Pulmonary artery endothelial cell (primary cell): ENCODE measurements at regions not wholly inside any gene's neighbourhood (a gene's known extent, or its start where the extent isn't known, plus 50 kb on each side); places are given as distances from the start of the nearest gene placed in this dataset.
"Not testable (repeated sequence)": the region's sequence is repeated elsewhere in the genome, so short reads cannot be mapped to it uniquely, and the experiment has no call there.

ENCODE experiments used
- DNase-seq: peaks from one replicate; pipeline ENCODE4 v3.0.0-alpha.2; 2011; ENCODE audit warnings: low read depth, low spot score

DNA sequence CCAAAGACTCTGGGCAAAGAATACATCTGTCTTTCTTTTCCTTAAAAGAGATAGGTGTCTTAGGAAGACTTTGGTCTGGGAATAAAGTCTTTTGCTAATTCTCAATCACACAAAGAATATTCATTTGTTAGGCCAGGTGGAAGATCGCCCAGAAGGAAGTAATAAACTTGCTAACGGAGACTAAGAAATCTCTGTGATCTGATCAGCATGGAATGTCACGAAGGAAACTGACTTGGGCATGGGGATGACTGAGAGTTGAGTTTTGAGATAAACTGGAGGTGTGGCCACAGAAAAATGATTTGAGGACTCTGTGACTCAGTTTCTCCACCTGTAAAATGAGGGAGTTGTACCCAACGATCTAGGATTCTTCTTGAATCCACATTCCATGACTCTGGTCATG, 161.1 kb upstream of the SVIL start:
- DNase-seq, result no peak

DNA sequence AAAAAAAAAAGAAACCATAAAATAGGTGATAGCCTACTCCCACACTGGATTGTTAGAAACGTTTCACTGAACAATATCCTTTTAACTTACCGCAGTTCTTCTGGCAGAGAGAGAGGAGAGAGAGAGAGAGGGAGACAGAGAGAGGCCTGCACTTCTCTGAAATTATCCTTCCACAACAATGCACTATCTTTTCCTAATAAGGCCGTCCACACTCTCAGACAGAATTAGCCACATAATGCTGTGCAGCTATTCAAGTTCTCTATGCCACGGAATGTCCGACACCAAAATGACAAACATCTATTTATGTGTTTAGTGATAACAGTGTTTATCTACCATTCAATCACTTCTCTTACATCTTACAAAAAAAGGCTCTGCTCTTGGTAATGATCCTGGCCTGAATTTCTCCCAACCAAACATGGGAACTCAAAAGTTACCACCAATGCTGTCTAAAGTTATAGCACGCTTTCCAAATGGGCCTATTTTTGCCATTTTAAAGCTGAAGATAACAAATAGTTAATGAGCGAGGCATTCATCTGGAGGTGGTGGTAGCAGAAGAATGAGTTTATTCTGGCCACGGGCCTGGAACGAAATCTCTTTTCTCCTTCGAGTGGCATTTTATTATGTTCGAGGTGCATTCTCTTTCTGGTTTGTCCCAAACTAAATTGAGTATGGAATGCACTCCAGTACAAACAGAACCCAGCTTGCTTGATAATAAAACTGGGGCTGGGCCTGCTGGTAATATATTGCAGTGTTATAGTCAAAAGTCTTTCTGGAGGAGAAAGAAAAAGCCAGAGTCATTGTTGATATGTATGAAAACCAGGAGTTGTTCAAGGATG, 160.2 kb upstream of the SVIL start:
- DNase-seq, result no peak

DNA sequence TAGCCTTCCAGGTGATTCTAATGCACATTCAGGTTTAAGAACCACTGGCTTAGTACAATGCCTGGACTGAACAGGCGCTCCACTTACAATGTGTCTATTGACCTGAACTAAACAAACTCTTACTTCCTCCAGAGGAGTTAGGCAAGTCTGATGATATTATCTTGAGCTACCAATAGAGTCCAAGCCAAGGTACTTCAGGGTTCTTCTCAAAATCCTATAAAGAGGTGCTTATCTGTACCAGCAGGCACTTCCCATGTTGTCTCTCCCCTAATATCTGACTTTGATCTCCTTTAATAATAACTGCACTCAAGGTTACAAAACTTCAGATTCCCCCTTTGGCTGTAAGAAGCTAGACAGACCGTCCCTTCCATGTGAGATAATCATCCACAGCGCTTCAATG, 157.0 kb upstream of the SVIL start:
- no peak for DNase-seq

DNA sequence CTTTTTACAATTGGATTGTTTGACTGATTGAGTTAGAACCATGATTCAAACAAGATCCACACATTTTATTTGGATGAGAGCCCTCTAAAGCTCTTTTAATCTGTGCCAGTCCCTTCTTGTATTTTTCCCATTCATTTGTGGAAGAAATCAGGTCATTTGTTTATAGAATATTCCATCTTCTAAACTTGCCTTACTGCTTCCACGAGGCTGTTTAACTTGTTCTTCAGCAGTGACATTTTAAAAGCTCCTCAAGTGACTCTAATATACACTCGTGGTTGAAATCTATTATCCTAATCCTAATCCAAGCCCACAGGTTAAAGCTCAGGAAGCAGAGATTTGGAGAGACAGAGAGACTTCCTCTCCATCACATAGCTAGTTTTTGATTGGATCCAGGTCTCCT, 155.4 kb upstream of the SVIL start:
- DNase-seq, result no peak

DNA sequence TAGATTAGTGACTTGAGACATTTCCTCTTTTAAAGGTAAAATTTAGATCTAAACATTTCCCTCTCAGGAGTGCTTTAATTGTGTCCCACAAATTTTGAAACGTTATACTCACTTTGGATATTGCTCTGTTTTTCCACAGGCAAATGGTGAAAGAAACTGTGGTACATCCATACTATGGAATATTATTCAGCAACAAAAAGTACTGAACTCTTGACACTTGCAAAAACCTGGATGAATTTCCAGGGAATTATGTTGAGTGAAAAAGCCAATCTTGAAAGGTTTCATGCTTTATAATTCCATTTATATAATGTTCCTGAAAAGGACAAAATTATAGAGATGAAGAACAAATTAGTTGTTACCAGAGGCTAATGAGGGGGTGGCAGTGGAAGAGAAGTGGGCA, 153.3 kb upstream of the SVIL start:
- no peak for DNase-seq

GRCh38 chr10:29785701-29786100, 150.9 kb upstream of the SVIL start:
- DNase-seq, result no peak

DNA sequence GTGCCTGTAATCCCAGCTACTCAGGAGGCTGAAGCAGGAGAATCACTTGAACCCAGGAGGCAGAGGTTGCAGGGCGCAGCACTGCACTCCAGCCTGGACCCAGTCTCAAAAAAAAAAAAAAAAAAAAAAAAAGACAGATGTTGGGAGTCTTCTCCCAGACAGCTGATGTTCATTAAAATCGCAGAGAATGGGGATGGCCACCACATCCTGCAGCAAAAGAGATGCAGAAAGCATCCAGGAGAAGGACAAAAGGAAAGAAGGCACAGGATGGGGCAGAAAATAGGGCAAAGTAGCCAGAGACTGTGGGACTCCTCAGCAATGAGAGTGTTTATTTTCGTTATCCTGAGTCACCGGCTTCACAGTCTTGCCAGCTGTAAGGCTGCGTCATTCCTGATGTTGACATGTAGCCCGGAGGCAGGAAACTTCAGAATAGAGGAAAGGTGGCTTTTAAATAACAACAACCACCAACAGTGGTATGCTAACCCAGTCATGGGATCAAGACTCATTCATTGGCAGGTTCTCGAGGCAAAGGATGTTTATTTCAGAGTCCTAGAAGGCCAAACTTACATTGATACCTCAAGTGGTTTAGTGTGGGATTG, 149.5 kb upstream of the SVIL start:
- DNase-seq, result peak; percentile 99

DNA sequence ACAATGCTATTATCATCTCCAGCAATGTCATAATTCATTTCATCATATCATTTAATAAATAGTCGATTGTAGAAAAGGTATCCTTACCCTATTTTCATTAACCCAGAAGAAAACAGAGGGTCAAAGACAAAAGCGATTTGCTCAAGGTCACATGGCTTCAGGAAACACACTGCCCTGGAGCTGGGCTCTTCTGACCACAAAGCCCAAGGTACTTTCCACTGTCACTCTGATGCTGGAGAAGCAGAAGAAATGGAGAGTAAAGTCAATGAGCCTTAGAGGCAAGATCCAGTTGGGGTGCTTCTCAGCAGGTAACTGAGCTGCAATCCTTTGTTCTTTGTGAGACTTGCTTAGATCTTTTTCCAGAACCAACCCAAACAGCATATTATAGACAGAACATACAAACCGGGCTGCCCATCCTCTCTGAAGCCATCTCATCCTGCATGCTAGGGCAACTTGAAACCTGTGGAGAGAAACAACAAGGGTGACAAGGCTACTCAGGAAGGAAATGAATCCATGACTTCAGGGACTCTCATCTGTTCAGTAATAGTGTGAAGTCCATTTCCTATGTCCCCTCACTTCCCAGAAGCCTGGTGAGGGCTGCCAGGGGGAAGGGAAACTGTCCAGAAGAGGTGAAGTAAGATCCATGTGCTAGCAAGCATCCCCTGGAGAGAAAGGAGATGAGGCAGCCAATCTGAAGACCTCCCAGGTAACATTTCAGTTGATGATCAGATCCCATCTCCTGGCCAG, 148.6 kb upstream of the SVIL start:
- no peak for DNase-seq

DNA sequence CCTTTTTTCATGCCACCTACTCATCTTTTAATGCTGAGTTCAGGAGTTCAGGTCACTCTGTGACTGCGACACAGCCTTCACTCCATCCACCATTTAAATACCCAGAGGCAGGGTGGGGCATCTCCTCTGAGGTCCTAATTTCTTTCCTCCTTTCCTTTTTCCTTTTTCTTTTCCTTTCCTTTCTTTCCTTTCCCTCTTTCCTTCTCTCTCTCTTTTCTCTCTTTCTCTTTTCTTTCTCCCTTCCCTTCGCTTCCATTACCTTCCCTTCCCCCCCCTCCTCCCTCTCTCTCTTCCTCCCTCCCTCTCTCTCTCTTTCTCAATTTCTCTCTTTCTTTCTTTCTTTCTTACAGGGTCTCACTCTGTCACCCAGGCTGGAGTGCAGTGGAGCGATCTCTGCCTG, 145.9 kb upstream of the SVIL start:
- DNase-seq, result no peak

- no peak for DNase-seq
Observed at GRCh38 chr10:29780096-29780495, 145.3 kb upstream of the SVIL start.

DNA sequence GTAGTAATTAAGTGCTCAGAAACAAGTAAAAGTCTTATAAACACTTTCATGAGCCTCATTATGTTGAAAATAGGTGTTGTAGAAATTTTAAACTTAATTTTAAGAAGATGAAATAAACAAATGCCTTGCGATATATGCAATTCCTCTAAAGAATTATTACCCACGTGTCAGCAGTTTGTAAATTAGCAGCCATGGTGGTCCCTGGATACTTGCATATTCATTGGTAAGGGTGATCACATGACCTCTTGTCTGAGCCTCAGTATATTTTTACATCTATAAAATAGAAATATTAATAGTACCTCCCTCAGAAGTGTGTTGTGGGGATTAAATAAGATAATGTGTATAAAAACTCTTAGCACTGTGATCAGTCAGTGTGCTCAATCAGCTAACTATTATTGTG, 141.5 kb upstream of the SVIL start:
- no peak for DNase-seq

GRCh38 chr10:29774475-29774874, 139.7 kb upstream of the SVIL start:
- DNase-seq, result no peak

- DNase-seq, result no peak
Observed at GRCh38 chr10:29773675-29774091, 138.9 kb upstream of the SVIL start.

GRCh38 chr10:29772403-29772802, 137.6 kb upstream of the SVIL start:
- no peak for DNase-seq

GRCh38 chr10:29771376-29771775, 136.6 kb upstream of the SVIL start:
- DNase-seq, result no peak

GRCh38 chr10:29769277-29769676, 134.5 kb upstream of the SVIL start:
- not testable (repeated sequence) for DNase-seq

DNA sequence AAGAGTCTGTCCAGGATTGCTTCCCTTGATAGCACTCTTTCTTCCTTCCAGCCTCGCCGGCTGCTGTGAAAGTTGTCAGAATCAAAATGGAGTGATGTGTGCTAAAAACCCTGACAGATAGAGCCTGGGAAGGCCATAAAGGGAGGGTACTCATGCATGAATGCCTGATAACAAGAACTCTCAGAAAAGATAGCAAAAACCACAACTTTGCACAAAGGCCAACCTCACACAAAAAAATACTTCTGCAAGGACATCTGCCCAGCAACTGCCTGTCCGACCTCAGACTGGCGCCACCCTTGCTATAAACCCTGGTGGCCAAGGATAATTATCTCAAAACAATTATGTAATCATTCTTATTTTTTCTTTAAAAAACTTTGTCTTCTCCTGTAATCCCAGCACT, 133.2 kb upstream of the SVIL start:
- no peak for DNase-seq

DNA sequence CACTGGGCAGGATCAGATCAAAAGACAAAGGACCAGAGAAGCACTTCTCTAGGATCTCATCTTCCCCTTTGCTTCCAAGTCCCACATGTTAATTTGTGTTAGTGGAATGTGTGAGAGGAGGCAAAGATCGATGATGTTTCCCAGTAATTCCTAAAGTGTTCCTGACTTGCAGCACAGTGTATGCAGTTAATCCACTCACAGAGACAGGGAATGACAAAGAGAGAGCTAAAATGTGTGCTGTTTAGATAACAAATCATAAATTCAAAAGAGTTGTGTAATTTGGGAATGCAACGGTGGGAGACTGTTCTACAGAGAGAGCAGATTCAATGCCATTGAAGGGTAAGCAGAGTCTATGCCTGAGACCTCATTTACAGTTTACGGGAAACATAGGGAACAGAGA, 132.0 kb upstream of the SVIL start:
- no peak for DNase-seq

DNA sequence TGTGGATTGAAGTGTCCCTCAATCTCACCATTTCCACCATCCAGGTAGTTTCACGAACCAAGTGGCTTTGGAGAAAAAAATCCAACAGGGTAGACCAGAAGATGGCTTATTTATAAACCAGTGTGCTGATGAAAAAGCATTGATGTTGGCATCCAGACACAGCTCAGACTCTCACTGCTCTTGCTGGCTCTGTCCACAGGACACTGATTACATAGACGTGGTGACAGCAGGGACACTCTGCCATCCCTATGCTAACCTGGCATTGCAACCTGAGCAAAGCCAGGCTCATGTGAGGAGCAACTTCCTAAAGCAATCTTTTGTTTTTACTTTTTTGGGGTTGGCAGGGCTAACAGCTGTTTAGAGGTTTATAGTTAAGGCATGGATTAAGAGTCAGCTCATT, 130.6 kb upstream of the SVIL start:
- no peak for DNase-seq

DNA sequence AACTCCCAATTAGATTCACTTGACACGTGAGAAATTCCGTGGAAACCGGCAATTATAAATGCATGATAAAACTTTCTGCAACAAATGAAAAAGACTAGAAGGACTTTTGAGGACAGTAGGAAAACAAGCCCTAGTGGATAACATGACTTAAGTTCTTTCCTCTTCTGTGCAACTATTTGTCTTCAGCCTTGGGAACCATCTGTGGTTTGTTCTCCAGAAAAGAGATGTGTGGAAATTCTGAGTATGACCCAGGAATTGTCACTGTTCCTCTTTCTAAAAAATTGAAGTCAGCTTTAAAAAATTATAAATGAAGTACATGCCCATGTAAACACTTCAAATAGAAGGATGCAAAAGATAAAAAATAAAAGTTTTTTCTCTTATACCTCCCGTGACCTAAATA, 128.6 kb upstream of the SVIL start:
- no peak for DNase-seq

DNA sequence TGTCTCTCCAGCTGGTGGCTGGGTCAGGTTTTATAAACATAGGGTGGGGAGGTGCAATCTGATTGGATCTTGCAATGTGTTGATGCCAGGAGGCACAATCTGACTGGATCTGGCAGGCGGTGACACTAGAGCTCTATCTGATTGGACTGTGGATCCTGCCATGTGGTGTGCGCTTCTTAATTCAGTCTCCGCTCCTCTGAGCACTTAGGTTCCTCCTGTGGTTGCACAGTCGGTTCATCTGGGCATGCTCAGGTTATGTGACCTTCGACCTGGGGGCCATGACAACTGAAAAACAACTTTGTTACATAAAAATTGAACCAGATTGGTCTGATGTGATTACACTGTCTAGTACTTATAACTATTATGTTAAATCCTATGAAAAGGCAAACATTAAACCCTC, 127.1 kb upstream of the SVIL start:
- DNase-seq, result no peak

- no peak for DNase-seq
Observed at GRCh38 chr10:29760138-29760900, 125.5 kb upstream of the SVIL start.
